ENCODE measurements at regions not wholly inside any gene's neighbourhood (a gene's known extent, or its start where the extent isn't known, plus 50 kb on each side); places are given as distances from the start of the nearest gene placed in this dataset.

DNA sequence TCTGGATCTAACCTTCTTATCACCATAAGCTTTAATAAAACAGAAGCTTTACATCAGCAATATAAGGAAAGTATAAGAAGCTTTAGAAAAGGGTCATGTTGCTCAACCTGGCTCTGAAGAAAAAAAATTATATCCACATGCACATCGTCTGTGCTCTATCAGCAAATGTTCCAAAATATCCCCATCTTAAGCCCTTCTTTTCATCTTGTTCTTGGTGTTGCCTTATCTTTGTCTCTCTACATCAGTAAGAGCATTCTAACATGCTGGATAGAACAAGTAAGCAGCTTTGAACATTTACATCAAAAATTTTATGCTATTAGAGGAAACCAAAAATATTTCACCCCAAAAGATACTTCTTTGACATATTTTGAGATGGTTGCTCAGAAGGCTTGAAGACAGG lies 157.8 kb upstream of the SNX7 start:
- no peak overlapping the region for H3K27ac Mint-ChIP-seq
- no peak for DNase-seq
- peaks cover 24% of the 10 kb centered on the region for H3K9me3 Mint-ChIP-seq
- H3K4me1 Mint-ChIP-seq = no peaks in the 10 kb centered on the region
- H3K27me3 Mint-ChIP-seq (ENCODE audit: low read depth, poor library complexity) = peaks cover 9% of the 10 kb centered on the region
- no peak for TF ChIP-seq CTCF (IDR thresholded peaks at IDR 0.05)
- H3K4me3 Mint-ChIP-seq = no peak overlapping the region
- H3K36me3 Mint-ChIP-seq (ENCODE audit: low read depth) = no peaks in the 10 kb centered on the region

DNA sequence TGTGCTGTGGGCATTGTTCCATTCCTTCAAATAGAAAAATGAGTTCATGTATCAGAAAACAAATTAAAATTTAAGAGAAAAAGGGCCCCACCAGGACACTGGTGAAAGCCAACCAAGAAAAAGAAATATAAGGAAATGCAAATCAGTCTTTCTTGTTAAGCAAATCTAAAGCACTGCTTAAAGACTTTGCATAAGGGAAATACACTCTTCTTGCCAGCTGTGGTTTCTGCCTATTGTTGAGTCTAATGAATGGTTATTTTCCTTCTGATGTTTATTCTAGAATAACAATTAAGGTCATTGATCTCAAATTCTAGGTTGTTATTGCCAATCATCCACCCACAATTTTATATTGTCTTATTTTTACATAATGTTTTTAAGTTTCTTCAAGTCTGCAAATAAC lies 158.6 kb upstream of the SNX7 start:
- TF ChIP-seq CTCF (IDR thresholded peaks at IDR 0.05) = no peak
- peaks cover 16% of the 10 kb centered on the region for H3K9me3 Mint-ChIP-seq
- peaks cover 9% of the 10 kb centered on the region for H3K27me3 Mint-ChIP-seq (ENCODE audit: low read depth, poor library complexity)
- no peak overlapping the region for H3K27ac Mint-ChIP-seq
- H3K36me3 Mint-ChIP-seq (ENCODE audit: low read depth) = no peaks in the 10 kb centered on the region
- DNase-seq = no peak
- H3K4me3 Mint-ChIP-seq = no peak overlapping the region
- no peaks in the 10 kb centered on the region for H3K4me1 Mint-ChIP-seq

GRCh38 chr1:98500324-98500723 lies 161.2 kb upstream of the SNX7 start:
- H3K9me3 Mint-ChIP-seq = no peaks in the 10 kb centered on the region
- no peak for DNase-seq
- H3K27ac Mint-ChIP-seq = no peak overlapping the region
- H3K36me3 Mint-ChIP-seq (ENCODE audit: low read depth) = no peaks in the 10 kb centered on the region
- peaks cover 5% of the 10 kb centered on the region for H3K27me3 Mint-ChIP-seq (ENCODE audit: low read depth, poor library complexity)
- no peak for TF ChIP-seq CTCF (IDR thresholded peaks at IDR 0.05)
- H3K4me3 Mint-ChIP-seq = no peak overlapping the region
- H3K4me1 Mint-ChIP-seq = no peaks in the 10 kb centered on the region

- H3K27ac Mint-ChIP-seq = no peak overlapping the region
- no peaks in the 10 kb centered on the region for H3K4me1 Mint-ChIP-seq
- H3K9me3 Mint-ChIP-seq = no peaks in the 10 kb centered on the region
- no peaks in the 10 kb centered on the region for H3K36me3 Mint-ChIP-seq (ENCODE audit: low read depth)
- H3K4me3 Mint-ChIP-seq = no peak overlapping the region
- DNase-seq = no peak
- TF ChIP-seq CTCF (IDR thresholded peaks at IDR 0.05) = no peak
- no peaks in the 10 kb centered on the region for H3K27me3 Mint-ChIP-seq (ENCODE audit: low read depth, poor library complexity)
These were observed 162.9 kb upstream of the SNX7 start for GRCh38 chr1:98498651-98499050.

DNA sequence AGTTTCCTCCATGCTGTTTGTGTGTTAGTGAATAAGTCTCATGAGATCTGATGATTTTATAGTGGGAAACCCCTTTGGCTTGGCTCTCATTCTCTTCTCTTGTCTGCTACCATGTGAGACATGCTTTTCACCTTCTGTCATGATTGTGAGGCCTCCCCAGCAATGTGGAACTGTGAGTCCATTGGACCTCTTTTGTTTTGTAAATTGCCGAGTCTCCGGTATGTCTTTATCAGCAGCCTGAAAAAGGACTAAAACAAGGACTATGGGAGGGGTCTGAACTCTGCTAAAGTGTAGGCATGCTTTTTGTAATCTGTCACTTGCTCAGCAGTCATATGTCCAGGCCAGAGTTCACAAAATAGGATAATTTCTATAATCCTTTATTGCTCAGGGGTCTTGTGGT lies 164.0 kb upstream of the SNX7 start:
- no peaks in the 10 kb centered on the region for H3K36me3 Mint-ChIP-seq (ENCODE audit: low read depth)
- H3K27ac Mint-ChIP-seq = no peak overlapping the region
- no peaks in the 10 kb centered on the region for H3K27me3 Mint-ChIP-seq (ENCODE audit: low read depth, poor library complexity)
- TF ChIP-seq CTCF (IDR thresholded peaks at IDR 0.05) = no peak
- no peaks in the 10 kb centered on the region for H3K9me3 Mint-ChIP-seq
- no peak overlapping the region for H3K4me3 Mint-ChIP-seq
- H3K4me1 Mint-ChIP-seq = no peaks in the 10 kb centered on the region
- no peak for DNase-seq

- DNase-seq = no peak
- TF ChIP-seq CTCF (IDR thresholded peaks at IDR 0.05) = no peak
- H3K9me3 Mint-ChIP-seq = no peaks in the 10 kb centered on the region
- no peak overlapping the region for H3K27ac Mint-ChIP-seq
- no peaks in the 10 kb centered on the region for H3K27me3 Mint-ChIP-seq (ENCODE audit: low read depth, poor library complexity)
- H3K36me3 Mint-ChIP-seq (ENCODE audit: low read depth) = no peaks in the 10 kb centered on the region
- no peak overlapping the region for H3K4me3 Mint-ChIP-seq
- H3K4me1 Mint-ChIP-seq = no peaks in the 10 kb centered on the region
These were observed 165.1 kb upstream of the SNX7 start for GRCh38 chr1:98496256-98496995.
